ENCODE measurements at regions not wholly inside any gene's neighbourhood (a gene's known extent, or its start where the extent isn't known, plus 50 kb on each side); places are given as distances from the start of the nearest gene placed in this dataset.

- no peak for TF ChIP-seq CTCF (IDR thresholded peaks at IDR 0.05)
- TF ChIP-seq POLR2AphosphoS5 (IDR thresholded peaks at IDR 0.05), result no peak
- TF ChIP-seq POLR2A (IDR thresholded peaks at IDR 0.05), result no peak
Measured at GRCh38 chr6:139475646-139476045, 101.2 kb upstream of the CITED2 start.
